VCaP (cell line): ENCODE measurements at regions not wholly inside any gene's neighbourhood (a gene's known extent, or its start where the extent isn't known, plus 50 kb on each side); places are given as distances from the start of the nearest gene placed in this dataset.

Experiments used
- H3K27ac ChIP-seq: fragments of 450-650 bp; 2 replicates; pipeline ENCODE4 v1.5.1; 2017
- CTCF ChIP-seq: fragments of 450-650 bp; conservative IDR thresholded peaks from 2 replicates; pipeline ENCODE4 v1.5.1; 2017; ENCODE audit warnings: mild to moderate bottlenecking, moderate library complexity

- TF ChIP-seq CTCF = peak; percentile 30; the same call in 1 of the 2 replicates
- H3K27ac ChIP-seq = no peak overlapping the region
Measured at GRCh38 chr2:48912110-48912509, 156.6 kb upstream of the LHCGR start.

- H3K27ac ChIP-seq = no peak overlapping the region
- TF ChIP-seq CTCF = no peak
Measured at GRCh38 chr2:48910961-48911360, 155.4 kb upstream of the LHCGR start.

GRCh38 chr2:48906633-48907032 is 151.1 kb upstream of the LHCGR start:
- no peak for TF ChIP-seq CTCF
- H3K27ac ChIP-seq = no peak overlapping the region

- no peak for TF ChIP-seq CTCF
- no peak overlapping the region for H3K27ac ChIP-seq
Measured at GRCh38 chr2:48905696-48906095, 150.2 kb upstream of the LHCGR start.

- TF ChIP-seq CTCF = no peak
- no peak overlapping the region for H3K27ac ChIP-seq
Measured at GRCh38 chr2:48902521-48902920, 147.0 kb upstream of the LHCGR start.

- no peak for TF ChIP-seq CTCF
- no peak overlapping the region for H3K27ac ChIP-seq
Measured at GRCh38 chr2:48901416-48901815, 145.9 kb upstream of the LHCGR start.

GRCh38 chr2:48901015-48901343 is 145.5 kb upstream of the LHCGR start:
- H3K27ac ChIP-seq = no peak overlapping the region
- TF ChIP-seq CTCF = no peak
